HG03039 (cell line): ENCODE measurements at regions not wholly inside any gene's neighbourhood (a gene's known extent, or its start where the extent isn't known, plus 50 kb on each side); places are given as distances from the start of the nearest gene placed in this dataset.
"Not testable (repeated sequence)": the region's sequence is repeated elsewhere in the genome, so short reads cannot be mapped to it uniquely, and the experiment has no call there.

Experiments
- ATAC-seq: cut with Tn5 transposase; IDR thresholded peaks from one replicate; pipeline ENCODE4 v1.9.1; 2021; ENCODE audit warnings: mild to moderate bottlenecking, moderate library complexity; ENCODE audit not compliant: unreplicated experiment

- peak; percentile 29 for ATAC-seq
Observed at GRCh38 chr10:38356527-38356926, 262.4 kb downstream of the ZNF37A start.

DNA sequence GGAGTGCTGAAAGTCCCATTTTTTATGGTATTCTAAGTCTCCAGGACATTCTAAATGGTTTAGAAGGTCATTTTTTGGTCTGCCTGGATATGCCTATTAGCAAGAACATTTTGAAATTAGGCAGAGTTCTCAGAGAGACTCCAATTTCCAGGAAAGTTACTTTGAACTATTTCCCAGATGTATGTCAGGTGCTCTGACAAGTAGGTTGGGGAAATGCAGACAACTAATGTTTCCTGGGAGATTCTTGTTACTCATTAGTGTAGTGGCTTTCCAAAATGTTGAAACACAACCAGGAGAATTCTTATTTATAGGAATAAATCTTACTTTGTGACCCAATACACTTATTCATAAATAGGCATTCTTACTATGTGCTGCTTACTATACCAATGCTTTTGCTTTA is 268.4 kb downstream of the ZNF37A start:
- ATAC-seq: not testable (repeated sequence)

DNA sequence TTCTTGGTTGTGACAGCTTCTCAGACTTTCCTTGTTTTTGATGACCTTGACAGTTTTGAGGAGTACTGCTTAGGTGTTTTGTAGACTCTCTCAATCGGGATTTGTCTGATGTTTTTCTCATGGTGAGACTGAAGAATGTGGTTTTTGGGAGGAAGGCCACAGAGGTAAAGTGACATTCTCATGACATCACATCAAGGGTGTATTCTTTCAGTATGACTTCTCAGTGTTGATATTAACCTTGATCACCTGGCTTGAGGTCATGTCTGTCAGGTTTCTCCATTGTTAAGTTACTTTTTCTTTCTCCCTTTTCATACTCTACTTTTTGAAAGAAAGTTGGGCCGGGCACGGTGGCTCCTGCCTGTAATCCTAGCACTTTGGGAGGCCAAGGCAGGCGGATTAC is 269.9 kb downstream of the ZNF37A start:
- not testable (repeated sequence) for ATAC-seq

DNA sequence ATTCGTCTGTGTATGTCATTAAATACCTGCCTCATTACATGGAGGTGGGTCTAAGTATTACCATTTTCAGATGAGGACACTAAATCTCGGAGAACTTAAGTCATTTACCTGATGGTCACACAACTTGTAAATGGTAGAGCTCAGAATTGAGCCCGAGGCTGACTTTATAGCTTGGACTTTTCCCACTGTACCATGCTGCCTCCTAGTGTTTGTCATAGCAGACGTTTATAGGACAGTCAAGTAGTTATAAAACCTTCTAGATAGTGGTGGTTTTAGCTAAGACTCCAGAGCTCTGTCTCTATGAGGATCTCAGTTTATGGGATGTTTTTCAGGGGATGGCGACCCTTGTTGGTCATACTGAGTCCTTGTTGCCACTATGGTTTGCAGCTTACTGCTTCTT is 271.8 kb downstream of the ZNF37A start:
- peak; percentile 62 for ATAC-seq

DNA sequence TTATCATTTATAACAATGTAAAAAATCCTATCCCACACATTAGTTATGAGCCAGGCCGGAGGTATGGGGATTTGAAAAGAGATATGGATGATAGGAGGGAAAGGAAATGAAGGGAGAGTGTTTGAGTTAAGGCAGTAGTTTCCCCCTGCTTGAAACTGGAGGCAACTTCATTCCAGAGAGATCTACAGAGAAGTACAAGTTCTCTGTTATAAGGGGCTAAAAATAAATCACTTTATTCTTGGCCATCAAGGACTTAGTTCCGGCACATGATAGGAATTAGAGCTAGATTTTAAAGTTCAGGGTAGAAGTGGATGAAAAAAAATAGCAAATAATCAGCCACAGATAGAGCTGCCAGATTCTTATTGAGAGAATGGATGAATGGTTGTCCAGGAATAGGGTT is 289.7 kb downstream of the ZNF37A start:
- not testable (repeated sequence) for ATAC-seq

- not testable (repeated sequence) for ATAC-seq
Observed at GRCh38 chr10:38386869-38387268, 292.7 kb downstream of the ZNF37A start.

DNA sequence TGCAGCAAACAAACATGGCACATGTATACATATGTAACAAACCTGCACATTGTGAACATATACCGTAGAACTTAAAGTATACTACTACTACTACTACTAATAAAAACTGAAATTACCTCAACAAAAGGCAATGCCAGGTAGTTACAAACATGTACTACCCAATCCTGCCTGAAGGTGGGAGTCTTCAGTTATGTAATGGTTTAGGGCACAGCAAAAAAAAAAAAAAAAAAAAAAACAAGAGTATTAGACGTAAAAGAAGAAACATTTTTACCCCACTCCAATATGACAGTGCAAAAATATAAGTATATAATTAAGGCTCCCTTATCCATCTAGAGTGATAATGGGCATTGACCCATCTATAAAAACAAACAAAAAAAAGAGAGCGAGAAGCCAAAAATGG is 296.6 kb downstream of the ZNF37A start:
- not testable (repeated sequence) for ATAC-seq

DNA sequence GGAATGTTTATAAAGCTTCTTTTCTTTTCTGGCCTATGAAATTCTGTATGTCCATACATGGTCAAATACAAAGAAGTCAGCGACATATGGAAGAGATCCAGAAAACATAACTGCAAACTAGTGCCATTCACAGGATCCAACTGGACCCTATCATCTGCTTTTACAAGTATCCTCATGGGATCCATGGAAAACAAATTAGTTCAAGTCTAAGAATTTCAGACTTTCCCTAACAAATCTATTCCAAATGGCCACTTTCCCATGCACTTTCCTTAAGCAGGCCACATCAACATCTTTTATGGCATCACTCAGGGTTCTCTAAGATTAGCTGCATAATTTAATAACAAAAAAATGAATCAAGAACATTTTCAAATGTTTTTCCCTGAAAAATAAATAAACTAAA is 301.3 kb downstream of the ZNF37A start:
- not testable (repeated sequence) for ATAC-seq

DNA sequence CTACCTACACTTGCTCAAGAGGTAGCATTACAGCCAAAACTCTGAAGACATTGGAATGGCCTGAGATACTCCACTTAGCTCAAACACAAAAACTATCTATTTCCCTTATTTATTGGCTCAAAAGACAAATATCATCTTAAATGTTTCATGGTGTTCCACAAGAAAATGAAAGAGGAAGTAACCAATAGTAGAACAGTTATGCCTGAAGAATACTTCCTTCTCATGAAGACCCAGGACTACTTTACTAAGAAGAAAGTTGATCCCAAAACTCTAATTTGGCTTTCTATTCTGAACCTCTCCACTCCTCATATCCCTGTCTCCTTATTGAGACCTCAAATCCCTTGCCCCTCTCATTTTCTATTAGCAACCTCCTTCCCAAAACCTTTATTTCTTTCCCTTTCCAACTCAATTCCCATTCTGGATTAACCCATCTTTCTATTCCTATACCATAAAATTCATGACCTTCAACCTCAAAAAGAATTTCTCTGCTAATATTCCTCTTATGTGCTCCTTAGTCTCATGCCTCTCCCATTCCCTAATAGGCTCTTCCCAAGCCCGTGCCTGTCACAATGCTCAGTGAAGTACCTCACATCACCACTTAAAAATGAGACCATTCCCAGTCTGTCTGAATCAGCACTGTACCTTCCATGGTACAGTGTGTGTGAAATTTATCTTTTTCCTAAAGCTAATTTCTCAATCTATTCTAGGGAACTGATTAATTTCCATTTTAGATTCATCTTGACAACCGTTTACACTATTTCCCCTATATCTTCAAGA is 302.2 kb downstream of the ZNF37A start:
- not testable (repeated sequence) for ATAC-seq

GRCh38 chr10:38401565-38401964 is 307.4 kb downstream of the ZNF37A start:
- not testable (repeated sequence) for ATAC-seq

DNA sequence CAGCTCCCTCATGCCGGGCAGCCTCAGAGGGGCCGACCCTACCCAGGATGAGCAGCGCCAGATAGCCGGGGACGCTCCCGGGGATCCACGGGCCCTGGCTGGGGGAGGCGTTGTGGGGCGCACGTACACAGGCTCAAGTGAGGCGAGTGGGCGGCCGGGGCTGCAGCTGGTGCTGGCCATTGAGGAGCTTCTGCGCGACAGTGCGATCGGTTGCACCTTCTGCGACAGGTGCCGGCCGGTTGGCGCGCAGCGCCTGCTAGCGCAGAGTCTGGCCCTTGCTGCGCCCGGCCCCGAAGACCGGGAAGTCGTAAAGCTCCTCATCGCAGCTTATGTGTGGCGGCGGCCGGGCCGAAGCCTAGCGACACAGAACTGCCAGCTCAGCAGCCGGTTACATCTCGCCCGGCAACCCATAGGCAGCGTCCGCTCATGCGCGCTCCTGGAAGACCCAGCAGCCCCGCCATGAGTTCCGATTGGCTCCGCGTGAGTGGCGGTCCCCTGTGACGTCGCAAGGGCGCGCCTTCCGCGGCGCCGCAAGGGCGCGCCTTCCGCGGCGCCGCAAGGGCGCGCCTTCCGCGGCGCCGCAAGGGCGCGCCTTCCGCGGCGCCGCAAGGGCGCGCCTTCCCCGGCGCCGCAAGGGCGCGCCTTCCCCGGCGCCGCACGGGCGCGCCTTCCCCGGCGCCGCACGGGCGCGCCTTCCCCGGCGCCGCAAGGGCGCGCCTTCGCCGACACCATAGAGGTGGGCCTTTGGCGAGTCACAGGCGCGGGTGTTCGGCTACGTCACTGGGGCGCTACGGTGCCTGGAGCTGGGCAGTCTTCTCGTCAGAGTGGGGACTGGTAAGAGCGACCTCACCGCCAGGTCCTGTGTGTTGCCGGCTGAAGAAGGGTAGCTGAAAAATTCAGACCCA is 308.6 kb downstream of the ZNF37A start:
- ATAC-seq: peak; percentile 98

- not testable (repeated sequence) for ATAC-seq
Observed at GRCh38 chr10:38403347-38404117, 309.4 kb downstream of the ZNF37A start.

GRCh38 chr10:38423634-38424033 is 329.5 kb downstream of the ZNF37A start:
- ATAC-seq: not testable (repeated sequence)

DNA sequence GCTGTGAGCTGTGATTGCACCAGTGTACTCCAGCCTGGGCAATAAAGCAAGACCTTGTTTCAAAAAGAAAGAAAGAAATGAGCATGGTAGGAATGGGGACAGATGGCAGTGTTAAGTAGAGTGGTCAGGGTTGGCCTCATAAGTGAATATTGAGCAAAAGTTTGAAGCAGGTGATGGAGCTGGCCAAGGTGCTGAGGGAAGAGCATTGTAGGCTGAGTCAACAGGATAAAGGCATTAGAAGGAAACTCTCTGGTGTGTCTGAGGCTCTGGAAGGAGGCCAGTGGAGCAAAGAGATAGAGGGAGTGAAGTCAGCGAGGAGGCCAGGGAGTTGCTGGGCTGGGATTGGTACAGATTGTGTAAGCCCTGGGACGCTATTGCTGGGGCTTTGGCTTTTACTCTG is 336.1 kb downstream of the ZNF37A start:
- ATAC-seq: not testable (repeated sequence)

GRCh38 chr10:38437359-38437758 is 343.2 kb downstream of the ZNF37A start:
- ATAC-seq: not testable (repeated sequence)

GRCh38 chr10:38448614-38449355 is 354.6 kb downstream of the ZNF37A start:
- not testable (repeated sequence) for ATAC-seq

DNA sequence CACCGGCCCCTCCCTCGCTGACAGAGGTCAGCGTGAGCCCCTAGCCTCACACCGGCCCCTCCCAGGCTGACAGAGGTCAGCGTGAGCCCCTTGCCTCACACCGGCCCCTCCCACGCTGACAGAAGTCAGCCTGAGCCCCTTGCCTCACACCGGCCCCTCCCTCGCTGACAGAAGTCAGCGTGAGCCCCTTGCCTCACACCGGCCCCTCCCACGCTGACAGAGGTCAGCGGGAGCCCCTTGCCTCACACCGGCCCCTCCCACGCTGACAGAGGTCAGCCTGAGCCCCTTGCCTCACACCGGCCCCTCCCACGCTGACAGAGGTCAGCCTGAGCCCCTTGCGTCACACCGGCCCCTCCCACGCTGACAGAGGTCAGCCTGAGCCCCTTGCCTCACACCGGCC is 355.5 kb downstream of the ZNF37A start:
- ATAC-seq: not testable (repeated sequence)

- not testable (repeated sequence) for ATAC-seq
Observed at GRCh38 chr10:38450372-38451057, 356.4 kb downstream of the ZNF37A start.

DNA sequence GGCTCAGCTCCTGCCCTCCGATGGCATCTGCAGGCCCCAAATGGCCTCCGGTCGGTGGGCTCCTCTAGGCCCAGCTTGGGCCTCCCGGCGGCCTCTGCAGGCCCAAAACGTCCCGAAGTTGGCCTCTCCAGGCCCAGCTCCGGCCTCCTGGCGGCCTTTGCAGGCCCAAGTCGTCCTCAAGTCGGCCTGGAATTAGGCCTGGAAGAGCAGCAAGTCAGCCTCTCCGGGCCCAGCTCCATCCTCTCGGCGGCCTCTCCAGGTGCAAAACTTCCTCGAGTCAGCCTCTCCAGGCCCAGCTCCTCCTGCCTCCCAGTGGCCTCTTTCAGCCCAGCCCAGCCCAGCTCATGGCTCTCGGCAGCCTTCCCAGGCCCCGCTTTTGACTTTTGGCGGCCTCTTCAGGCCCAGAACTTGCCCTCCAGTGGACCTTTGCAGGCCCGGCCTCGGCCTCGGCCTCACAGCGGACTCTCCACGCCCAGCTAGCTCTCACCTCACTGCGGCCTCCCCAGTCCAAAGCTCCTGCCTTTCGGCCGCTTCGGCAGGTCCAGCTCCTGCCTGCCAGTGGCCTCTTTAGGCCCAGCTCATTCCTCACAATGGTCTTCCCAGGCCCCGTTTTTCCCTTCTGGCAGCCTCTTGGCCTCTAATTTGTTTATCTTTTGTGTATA is 357.3 kb downstream of the ZNF37A start:
- not testable (repeated sequence) for ATAC-seq
